NCI-H2107 (cell line): ENCODE measurements at regions not wholly inside any gene's neighbourhood (a gene's known extent, or its start where the extent isn't known, plus 50 kb on each side); places are given as distances from the start of the nearest gene placed in this dataset.

ENCODE experiments used
- DNase-seq: peaks from one replicate; lab custom pipeline; 2025; lab: John Stamatoyannopoulos, UW

DNA sequence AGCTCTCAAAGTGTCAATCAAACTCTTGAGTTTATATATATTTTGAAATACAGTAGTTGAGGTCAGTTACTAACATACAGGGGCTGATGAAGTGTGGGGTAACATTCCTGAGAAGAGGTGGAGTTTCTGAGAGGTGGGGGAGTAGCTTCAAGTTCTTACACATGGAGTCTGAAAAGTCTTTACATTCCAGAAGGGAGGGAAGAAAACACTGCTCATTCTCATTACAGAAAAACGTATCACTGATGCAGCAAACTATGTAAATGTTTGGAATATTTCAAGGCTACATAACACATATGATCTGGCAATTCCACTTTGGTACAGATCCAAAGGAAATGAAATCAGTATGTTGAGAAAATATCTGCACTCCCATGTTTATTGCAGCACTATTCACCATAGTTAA lies 1065.8 kb upstream of the B3GALT2 start:
- no peak for DNase-seq

- no peak for DNase-seq
Measured at GRCh38 chr1:194241215-194241614, 1054.8 kb upstream of the B3GALT2 start.

- no peak for DNase-seq
Measured at GRCh38 chr1:194233069-194233468, 1046.7 kb upstream of the B3GALT2 start.

GRCh38 chr1:194230351-194231144 lies 1044.1 kb upstream of the B3GALT2 start:
- no peak for DNase-seq

- DNase-seq = no peak
Measured at GRCh38 chr1:194228427-194228826, 1042.0 kb upstream of the B3GALT2 start.

- no peak for DNase-seq
Measured at GRCh38 chr1:194227161-194227560, 1040.7 kb upstream of the B3GALT2 start.

- no peak for DNase-seq
Measured at GRCh38 chr1:194225821-194226220, 1039.4 kb upstream of the B3GALT2 start.

DNA sequence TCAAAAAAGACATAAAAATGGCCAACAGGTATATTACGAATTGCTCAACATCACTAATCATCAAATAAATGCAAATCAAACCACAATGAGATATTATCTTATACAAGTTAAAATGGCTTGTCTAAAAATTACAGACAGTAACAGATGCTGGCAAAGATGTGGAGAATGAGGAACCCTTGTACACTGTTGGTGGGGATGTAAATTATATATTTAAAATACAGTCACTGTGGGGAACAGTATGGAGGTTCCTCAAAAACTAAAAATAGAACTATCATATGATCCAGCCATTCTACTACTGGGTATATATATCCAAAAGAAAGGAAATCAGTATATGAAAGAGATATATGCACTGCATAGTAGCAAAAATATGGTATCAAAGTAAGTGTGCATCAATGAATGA lies 1037.2 kb upstream of the B3GALT2 start:
- DNase-seq = no peak

GRCh38 chr1:194215448-194215847 lies 1029.0 kb upstream of the B3GALT2 start:
- no peak for DNase-seq

DNA sequence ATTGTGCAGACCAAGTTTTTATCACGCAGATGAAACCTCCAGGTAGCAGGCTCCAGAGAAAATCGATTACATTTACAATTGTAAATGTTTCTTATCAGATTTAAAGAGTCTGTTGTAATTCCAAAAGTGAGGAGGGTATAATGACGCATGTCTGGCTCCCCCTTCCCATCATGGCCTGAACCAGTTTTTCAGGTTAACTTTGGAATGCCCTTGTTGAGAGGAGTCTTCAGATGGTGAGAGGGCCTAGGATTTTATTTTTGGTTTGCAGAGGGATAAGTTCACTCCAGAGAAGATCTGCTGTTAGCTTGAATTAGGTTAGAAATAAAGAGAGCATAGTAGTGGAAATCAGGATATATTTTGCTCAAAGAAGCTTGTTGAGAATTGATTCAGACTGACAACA lies 1028.3 kb upstream of the B3GALT2 start:
- no peak for DNase-seq

- DNase-seq = no peak
Measured at GRCh38 chr1:194209920-194210319, 1023.5 kb upstream of the B3GALT2 start.

GRCh38 chr1:194208674-194209073 lies 1022.3 kb upstream of the B3GALT2 start:
- no peak for DNase-seq

DNA sequence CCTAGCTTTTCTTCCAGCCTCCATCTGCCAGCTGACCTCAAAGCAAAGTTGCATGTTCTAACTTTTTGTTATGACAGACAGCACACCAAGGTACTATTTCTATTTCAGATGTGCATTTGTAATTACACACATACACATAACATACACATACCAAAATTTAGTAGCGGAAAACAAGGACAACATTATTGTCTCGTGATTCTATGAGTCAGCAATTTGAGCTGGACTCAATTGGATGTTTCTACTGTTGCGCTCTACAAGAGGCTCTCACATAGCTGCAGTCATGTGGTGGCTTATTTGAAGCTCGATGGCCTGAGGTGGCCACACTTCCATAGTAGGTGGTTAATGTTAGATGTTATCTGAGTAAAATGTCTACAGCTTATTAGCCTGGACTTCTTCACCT lies 1010.1 kb upstream of the B3GALT2 start:
- no peak for DNase-seq

- DNase-seq = no peak
Measured at GRCh38 chr1:194194724-194195123, 1008.3 kb upstream of the B3GALT2 start.

- no peak for DNase-seq
Measured at GRCh38 chr1:194184974-194185373, 998.6 kb upstream of the B3GALT2 start.

GRCh38 chr1:194184425-194184824 lies 998.0 kb upstream of the B3GALT2 start:
- no peak for DNase-seq

GRCh38 chr1:194181845-194182244 lies 995.4 kb upstream of the B3GALT2 start:
- no peak for DNase-seq

GRCh38 chr1:194176212-194176611 lies 989.8 kb upstream of the B3GALT2 start:
- DNase-seq = no peak

GRCh38 chr1:194175251-194175650 lies 988.8 kb upstream of the B3GALT2 start:
- DNase-seq = no peak

DNA sequence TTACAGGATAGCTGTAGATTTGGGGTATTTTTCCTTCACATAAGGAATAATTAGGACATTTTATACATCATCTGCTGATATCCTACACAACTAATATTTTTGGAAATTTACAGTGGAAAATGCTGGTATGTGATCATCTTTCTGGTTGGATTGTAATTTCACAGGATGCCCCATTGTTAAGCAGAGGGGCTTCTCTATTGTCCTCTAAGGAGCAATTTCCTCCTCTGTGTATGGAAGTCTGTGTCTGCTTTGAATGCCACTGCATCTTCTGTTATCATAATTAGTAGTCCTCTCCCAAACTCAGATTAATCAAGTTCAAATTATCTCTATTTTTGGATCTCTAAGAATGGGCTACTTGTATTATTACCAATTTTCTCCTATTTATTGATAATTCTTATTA lies 988.1 kb upstream of the B3GALT2 start:
- no peak for DNase-seq

GRCh38 chr1:194171596-194171995 lies 985.2 kb upstream of the B3GALT2 start:
- DNase-seq = no peak

GRCh38 chr1:194167956-194168640 lies 981.7 kb upstream of the B3GALT2 start:
- DNase-seq = no peak

GRCh38 chr1:194164755-194165154 lies 978.3 kb upstream of the B3GALT2 start:
- no peak for DNase-seq

DNA sequence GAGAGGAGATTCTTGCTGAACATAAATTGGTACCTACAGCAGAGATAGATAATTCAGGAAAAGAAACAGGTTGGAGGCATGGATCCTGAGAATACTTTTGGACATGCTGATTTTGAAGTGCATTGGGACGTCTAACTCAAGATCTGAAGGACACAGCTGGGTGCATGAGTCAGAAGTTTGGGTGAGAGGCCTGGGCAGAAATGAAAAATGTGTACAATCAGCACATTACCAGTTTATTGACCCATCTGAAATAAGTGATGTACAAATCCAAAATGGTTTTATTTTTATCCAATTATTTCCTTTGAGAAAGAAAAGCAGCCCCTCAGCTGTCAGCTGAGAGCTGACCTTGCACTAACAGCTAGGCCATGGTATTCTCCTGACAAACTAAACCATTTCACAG lies 975.2 kb upstream of the B3GALT2 start:
- no peak for DNase-seq
